ENCODE measurements at regions not wholly inside any gene's neighbourhood (a gene's known extent, or its start where the extent isn't known, plus 50 kb on each side); places are given as distances from the start of the nearest gene placed in this dataset.

DNA sequence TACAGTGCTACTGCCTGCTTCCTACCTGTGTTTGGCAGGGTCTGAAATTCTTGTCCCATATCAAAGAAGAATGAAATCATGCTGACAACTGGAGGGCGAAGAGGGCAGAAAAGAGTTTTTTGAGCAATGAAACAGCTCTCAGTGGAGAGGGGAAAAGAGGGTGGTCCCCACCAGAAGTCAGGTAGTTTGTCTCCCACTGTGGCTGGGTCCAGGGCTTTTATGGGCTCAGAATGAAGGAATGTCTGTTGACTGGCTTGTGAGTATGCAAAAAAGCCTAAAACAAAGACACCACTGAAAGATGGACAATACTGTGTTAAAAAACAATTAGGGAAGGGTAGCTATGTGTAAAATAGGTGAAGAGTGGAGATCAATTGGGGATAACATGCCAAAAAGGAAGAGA lies 115.0 kb downstream of the ADAM29 start:
- H3K4me3 ChIP-seq (ENCODE audit: low read length) = no peak overlapping the region
- no peak for DNase-seq (ENCODE audit: low read depth)
- TF ChIP-seq, protein P1, sequence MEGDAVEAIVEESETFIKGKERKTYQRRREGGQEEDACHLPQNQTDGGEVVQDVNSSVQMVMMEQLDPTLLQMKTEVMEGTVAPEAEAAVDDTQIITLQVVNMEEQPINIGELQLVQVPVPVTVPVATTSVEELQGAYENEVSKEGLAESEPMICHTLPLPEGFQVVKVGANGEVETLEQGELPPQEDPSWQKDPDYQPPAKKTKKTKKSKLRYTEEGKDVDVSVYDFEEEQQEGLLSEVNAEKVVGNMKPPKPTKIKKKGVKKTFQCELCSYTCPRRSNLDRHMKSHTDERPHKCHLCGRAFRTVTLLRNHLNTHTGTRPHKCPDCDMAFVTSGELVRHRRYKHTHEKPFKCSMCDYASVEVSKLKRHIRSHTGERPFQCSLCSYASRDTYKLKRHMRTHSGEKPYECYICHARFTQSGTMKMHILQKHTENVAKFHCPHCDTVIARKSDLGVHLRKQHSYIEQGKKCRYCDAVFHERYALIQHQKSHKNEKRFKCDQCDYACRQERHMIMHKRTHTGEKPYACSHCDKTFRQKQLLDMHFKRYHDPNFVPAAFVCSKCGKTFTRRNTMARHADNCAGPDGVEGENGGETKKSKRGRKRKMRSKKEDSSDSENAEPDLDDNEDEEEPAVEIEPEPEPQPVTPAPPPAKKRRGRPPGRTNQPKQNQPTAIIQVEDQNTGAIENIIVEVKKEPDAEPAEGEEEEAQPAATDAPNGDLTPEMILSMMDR (IDR thresholded peaks at IDR 0.05; ENCODE audit: insufficient read depth, low read depth, low read length, missing control alignments) = no peak

DNA sequence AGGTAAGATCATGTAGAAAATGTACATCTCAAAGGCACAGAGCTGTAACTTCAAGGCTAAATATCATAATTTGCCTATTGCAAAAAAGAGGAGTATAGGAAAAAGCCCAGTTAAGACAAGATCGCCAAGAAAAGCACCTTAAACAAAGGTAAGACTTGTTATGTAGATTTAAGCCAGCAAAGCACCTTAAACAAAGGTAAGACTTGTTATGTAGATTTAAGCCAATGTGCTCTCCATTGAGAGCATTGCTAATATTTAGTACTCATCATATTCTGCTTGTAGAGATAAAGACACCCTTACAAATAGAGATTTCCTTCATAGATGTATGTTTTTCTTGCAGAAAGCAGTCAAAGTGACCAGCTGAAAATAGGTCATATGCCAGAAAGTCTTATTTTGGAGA lies 115.8 kb downstream of the ADAM29 start:
- TF ChIP-seq, protein P1 (IDR thresholded peaks at IDR 0.05; ENCODE audit: insufficient read depth, low read depth, low read length, missing control alignments) = no peak
- no peak for DNase-seq (ENCODE audit: low read depth)
- H3K4me3 ChIP-seq (ENCODE audit: low read length) = no peak overlapping the region

DNA sequence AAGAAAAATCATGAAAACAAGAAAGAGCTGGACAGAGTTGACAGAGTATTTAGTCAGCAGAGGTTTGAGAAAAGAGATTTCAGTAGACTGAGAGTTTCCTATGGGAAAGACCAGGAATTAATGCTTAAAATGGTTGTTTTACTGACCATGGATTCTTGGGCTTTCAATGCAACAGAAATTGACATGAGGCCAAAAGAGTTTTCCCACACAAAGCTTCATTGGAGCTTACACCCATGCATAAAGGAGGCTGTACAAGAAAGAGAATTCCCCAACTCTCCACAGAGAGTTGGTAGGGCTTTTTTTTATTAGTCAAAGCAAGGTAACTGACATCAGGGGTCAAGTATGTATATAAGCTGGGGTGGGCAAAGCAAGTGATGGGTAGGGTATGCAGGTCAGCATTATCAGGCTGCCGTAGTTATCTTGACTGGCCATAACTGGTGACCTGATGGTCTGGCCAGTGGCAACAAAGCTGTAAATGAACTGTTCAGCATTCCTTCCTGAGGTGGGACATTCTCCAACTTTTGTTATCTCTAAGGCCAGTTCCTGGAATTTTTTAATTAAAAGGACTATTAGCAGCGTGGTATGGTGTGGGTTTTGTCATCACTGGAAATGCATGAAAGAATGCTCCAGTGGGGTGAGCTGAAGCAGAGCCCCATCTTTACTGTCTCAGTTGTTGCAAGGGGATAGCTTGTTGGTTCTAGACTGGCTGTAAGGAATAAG lies 117.0 kb downstream of the ADAM29 start:
- TF ChIP-seq, protein P1 (IDR thresholded peaks at IDR 0.05; ENCODE audit: insufficient read depth, low read depth, low read length, missing control alignments) = no peak
- DNase-seq (ENCODE audit: low read depth) = no peak
- no peak overlapping the region for H3K4me3 ChIP-seq (ENCODE audit: low read length)

DNA sequence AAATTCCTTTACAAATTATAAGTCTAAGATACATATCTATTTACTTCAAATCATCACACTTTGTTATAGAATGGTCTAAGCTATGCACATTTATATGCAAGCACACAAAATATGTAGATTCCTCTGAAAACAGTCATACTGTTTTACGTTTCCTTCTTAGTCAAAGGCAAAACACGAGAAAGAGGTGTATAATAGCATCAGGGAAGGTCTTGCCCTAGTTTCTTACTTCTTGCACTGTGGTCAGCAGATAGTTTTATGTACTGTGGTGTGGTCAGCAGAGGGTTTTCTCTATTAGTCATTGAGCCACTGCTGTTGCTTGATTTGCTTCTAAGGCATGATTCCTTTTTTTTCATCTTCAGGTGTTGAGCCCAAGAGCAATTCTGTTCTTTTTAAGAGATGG lies 117.7 kb downstream of the ADAM29 start:
- DNase-seq (ENCODE audit: low read depth) = no peak
- TF ChIP-seq, protein P1 (IDR thresholded peaks at IDR 0.05; ENCODE audit: insufficient read depth, low read depth, low read length, missing control alignments) = no peak

DNA sequence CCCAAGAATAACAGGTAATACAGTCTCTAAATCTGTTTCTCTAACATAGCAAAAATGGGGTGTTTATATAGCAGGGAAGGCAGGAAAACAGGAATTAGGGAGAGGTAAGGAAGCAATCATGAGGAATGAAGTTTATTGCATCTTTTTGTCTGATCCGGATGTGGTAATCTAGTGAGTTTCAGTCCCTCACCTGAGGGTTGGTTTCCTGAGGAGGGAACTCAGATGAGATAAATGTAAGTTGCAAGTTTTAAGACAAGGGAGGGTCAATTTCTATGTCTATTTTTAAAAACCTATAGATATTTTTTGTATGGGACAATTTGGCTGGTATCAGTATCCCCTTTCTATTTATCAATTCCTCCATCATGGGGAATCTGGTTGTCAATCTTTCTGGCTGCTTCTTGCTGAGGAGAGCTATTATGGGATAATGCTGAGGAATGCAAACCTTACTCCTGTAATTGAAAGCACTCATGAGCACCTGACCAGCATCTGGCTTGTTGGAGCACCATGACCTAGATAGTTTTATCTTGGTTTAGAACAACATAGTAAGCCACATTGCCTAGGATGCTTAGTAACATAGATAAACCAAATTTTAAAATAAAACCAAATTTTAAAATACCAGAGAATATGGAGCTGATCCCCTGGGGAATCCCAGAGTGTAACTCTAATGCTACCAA lies 130.1 kb downstream of the ADAM29 start:
- TF ChIP-seq, protein P1 (IDR thresholded peaks at IDR 0.05; ENCODE audit: insufficient read depth, low read depth, low read length, missing control alignments) = no peak
- no peak overlapping the region for H3K4me3 ChIP-seq (ENCODE audit: low read length)
- no peak for DNase-seq (ENCODE audit: low read depth)

More for the DNA sequence above, 117.7 kb downstream of the ADAM29 start:
- no peak overlapping the region for H3K4me3 ChIP-seq (ENCODE audit: low read length)

DNA sequence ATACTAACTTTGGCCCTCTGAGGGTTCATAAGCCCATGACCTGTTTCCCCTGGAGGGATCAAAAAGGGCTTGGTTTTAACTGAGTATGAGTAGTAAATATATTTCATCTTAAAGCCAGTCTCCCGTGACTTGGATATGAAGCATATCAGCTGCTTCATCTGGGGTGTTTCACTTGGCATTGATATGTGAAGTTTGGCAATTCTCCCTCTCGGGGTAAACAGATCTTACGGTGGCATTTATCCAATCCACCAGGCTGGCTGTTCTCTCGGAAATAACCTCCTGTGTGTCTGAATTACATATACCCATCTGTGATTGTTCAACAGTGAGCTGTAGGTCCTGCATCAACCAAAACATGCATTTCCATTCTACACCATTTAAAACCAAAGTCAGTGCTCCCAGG lies 130.7 kb downstream of the ADAM29 start:
- TF ChIP-seq, protein P1 (IDR thresholded peaks at IDR 0.05; ENCODE audit: insufficient read depth, low read depth, low read length, missing control alignments) = no peak
- DNase-seq (ENCODE audit: low read depth) = no peak
- H3K4me3 ChIP-seq (ENCODE audit: low read length) = no peak overlapping the region

Data from epithelial cell of esophagus (primary cell).